ENCODE measurements at regions not wholly inside any gene's neighbourhood (a gene's known extent, or its start where the extent isn't known, plus 50 kb on each side); places are given as distances from the start of the nearest gene placed in this dataset.

GRCh38 chr16:88194397-88195268 lies 188.1 kb upstream of the ZNF469 start:
- TF ChIP-seq REST (IDR thresholded peaks at IDR 0.05; ENCODE audit: insufficient replicate concordance, low read depth): no peak
- no peak for TF ChIP-seq CTCF (IDR thresholded peaks at IDR 0.05; ENCODE audit: insufficient read depth, low read length)
